Left ventricle myocardium inferior (tissue), 1 donor: ENCODE measurements at regions not wholly inside any gene's neighbourhood (a gene's known extent, or its start where the extent isn't known, plus 50 kb on each side); places are given as distances from the start of the nearest gene placed in this dataset.

ENCODE experiments used
- DNase-seq: peaks from one replicate; pipeline ENCODE4 v3.0.0-alpha.2; 2020
- H3K27ac ChIP-seq: fragments of 200-600 bp; replicated peaks from 2 replicates; pipeline ENCODE4 v1.8.0; 2021
- H3K27me3 ChIP-seq: fragments of 200-600 bp; 2 replicates; pipeline ENCODE4 v1.8.0; 2021; ENCODE audit warnings: low read depth
- H3K36me3 ChIP-seq: fragments of 200-600 bp; 2 replicates; pipeline ENCODE4 v1.8.0; 2021
- H3K4me1 ChIP-seq: fragments of 200-600 bp; 2 replicates; pipeline ENCODE4 v1.8.0; 2021
- H3K4me3 ChIP-seq: fragments of 200-600 bp; 2 replicates; pipeline ENCODE4 v1.8.0; 2021; ENCODE audit warnings: mild to moderate bottlenecking, moderate library complexity
- H3K9me3 ChIP-seq: fragments of 200-600 bp; replicated peaks from 2 replicates; pipeline ENCODE4 v1.8.0; 2021
- CTCF ChIP-seq: fragments of 200-600 bp; IDR thresholded peaks from 2 replicates; pipeline ENCODE4 v1.8.0; 2021; ENCODE audit warnings: antibody characterized with exemption, mild to moderate bottlenecking, borderline replicate concordance
- intact Hi-C: fragments of 100-400 bp; cut with micrococcal nuclease; formaldehyde crosslinking; loops from one replicate; pipeline ENCODE4 v1.11.0; 2022
- donor health status: DM: no; HTN: yes; CAD: no; lungs with severe emphysema.

- peaks cover 9% of the 10 kb centered on the region for H3K9me3 ChIP-seq
- H3K4me3 ChIP-seq, result no peak overlapping the region
- no peak overlapping the region for H3K27ac ChIP-seq
- intact Hi-C loops, result no loop called here
- no peaks in the 10 kb centered on the region for H3K27me3 ChIP-seq
- H3K36me3 ChIP-seq, result no peaks in the 10 kb centered on the region
- TF ChIP-seq CTCF, result no peak
- no peaks in the 10 kb centered on the region for H3K4me1 ChIP-seq
- DNase-seq, result no peak
Measured at GRCh38 chr13:44098559-44098958, 218.9 kb downstream of the LACC1 start.

GRCh38 chr13:44101347-44102083, 221.8 kb downstream of the LACC1 start:
- TF ChIP-seq CTCF, result no peak
- peaks cover 24% of the 10 kb centered on the region for H3K4me1 ChIP-seq
- no peak for DNase-seq
- no peak overlapping the region for H3K4me3 ChIP-seq
- no peaks in the 10 kb centered on the region for H3K27me3 ChIP-seq
- intact Hi-C loops, result no loop called here
- H3K36me3 ChIP-seq, result no peaks in the 10 kb centered on the region
- H3K27ac ChIP-seq, result no peak overlapping the region
- peaks cover 9% of the 10 kb centered on the region for H3K9me3 ChIP-seq

GRCh38 chr13:44103429-44104196, 223.9 kb downstream of the LACC1 start:
- H3K27ac ChIP-seq, result no peak overlapping the region
- TF ChIP-seq CTCF, result no peak
- peaks cover 9% of the 10 kb centered on the region for H3K9me3 ChIP-seq
- DNase-seq, result no peak
- H3K4me3 ChIP-seq, result no peak overlapping the region
- no peaks in the 10 kb centered on the region for H3K36me3 ChIP-seq
- intact Hi-C loops, result no loop called here
- H3K4me1 ChIP-seq, result peaks cover 43% of the 10 kb centered on the region
- no peaks in the 10 kb centered on the region for H3K27me3 ChIP-seq

- Histone ChIP-seq H3K4me1 (peaks cover 49% of the 10 kb centered on the region), H3K9me3 (peaks cover 9% of the 10 kb centered on the region), H3K36me3 (no peaks in the 10 kb centered on the region), H3K4me3 (no peak overlapping the region), H3K27me3 (no peaks in the 10 kb centered on the region), H3K27ac (no peak overlapping the region)
- intact Hi-C loops, result no loop called here
- TF ChIP-seq CTCF, result no peak
- no peak for DNase-seq
Measured at GRCh38 chr13:44104197-44104490, 224.4 kb downstream of the LACC1 start.

GRCh38 chr13:44104969-44105368, 225.3 kb downstream of the LACC1 start:
- no peaks in the 10 kb centered on the region for H3K36me3 ChIP-seq
- no peak for DNase-seq
- H3K4me1 ChIP-seq, result peaks cover 54% of the 10 kb centered on the region
- H3K27me3 ChIP-seq, result no peaks in the 10 kb centered on the region
- H3K4me3 ChIP-seq, result no peak overlapping the region
- no peak overlapping the region for H3K27ac ChIP-seq
- intact Hi-C loops, result no loop called here
- no peak for TF ChIP-seq CTCF
- peaks cover 9% of the 10 kb centered on the region for H3K9me3 ChIP-seq
